Colon (tissue), 2 donors: ENCODE measurements at regions not wholly inside any gene's neighbourhood (a gene's known extent, or its start where the extent isn't known, plus 50 kb on each side); places are given as distances from the start of the nearest gene placed in this dataset.

Experiments
- FAIRE-seq: peaks from 2 replicates; lab custom pipeline; 2012; peaks lifted over from hg19 to GRCh38; lab: Jason Lieb, UNC
- donor health status: control.
- donor health status: control.

DNA sequence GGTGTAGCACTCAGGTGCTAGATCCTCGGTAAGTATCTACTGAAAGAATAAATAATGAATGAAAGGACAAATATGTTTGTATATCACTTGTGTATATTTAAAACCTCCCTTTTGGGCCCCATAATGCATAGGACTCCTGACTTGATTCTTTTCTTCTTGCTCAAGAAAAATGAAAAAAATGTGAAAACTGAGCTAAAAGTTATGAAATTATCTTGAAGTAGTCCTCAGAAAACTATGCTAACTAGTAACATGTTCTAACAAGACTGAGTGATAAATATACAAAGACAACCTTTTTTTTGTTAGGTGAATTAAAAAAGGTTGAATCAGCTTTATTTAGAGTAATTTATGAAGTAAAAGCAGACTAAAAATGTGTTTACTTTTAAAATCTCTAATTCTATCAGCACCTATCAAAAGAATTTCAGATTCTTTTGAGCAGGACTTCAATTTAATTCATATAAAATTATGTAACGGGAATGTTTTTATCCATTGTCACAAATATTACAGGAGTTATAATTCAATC, 247.8 kb upstream of the JAG1 start:
- FAIRE-seq: no peak

DNA sequence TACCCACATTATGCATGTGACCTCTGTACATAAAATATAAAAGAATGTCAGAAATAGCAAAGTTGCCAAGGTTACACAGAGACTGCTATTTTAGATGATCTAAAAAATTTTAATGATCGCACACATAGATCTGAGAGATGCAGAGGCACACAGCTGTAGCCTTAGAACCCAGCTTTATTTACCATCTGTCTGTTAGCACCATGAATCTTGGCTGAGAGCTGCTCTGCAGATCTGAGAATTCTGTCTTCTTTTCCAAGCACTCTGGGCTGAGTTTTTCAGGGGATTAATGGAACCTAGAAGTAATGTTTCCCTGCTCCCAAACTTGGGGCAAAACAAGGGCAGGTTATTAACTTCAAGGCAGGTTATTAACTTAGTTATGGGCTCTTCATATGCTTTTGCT, 248.7 kb upstream of the JAG1 start:
- no peak for FAIRE-seq

DNA sequence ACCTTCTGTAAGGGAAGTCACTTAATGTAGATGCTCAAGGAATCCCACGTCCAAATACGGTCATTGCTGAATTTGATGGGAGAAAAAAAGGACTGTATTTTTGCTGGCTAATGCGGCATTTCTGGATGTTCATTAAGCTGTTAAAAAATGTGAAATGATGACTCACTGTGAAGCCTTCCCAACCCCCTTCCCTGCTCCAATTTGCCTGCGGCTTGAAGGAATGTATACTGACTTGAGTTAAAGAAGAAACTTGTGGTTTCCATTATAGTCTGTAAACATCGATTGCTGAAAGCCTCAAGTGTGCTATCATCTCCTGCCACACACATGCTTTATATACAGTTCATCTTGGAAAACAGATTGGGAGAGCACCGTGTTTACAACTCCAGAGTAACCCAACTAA, 249.1 kb upstream of the JAG1 start:
- FAIRE-seq: no peak

DNA sequence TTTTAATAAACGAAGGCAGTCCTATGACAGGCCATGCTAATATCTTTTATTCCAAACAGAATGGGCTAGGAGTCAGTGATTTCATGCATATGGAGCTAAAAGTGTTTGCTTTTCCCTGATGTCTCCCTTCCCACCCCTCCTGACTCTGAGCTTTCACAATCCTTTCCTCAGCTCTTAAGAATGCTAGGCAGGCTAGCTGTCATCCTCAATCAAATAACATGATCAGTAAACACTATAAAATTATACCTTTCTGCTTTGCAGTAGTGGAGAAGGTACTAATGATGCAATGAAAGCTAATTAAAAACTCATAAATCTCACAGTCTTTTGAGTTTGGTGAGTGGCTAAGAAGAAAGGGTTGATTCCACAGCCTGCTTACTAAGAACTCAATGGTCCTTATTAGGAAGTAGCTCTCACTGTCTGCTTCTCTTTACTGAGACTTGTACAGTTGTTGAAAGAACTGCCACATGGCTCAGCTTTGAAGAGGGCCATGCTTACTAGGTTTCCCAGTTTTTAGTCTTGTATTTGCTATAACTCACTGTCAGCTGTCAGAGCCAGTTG, 250.9 kb upstream of the JAG1 start:
- no peak for FAIRE-seq

DNA sequence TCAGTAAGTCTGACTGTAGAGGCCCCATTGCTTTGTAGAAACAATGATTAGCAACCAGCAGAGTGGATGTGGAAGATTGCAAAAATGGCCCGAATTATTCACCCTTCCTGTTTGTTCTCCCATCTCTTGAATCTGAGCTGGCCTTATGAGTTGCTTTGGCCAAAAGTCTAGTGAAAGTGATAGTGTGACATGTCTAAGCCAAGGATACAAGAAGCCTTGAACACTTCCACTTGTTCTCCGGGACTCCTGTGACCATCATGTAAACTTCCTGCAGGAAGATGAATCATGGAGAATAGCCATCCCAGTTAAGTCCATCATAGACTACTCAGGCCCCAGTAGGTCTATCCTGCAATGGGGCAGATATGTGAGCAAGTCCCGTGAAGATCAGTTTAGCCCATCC, 252.0 kb upstream of the JAG1 start:
- FAIRE-seq: no peak

DNA sequence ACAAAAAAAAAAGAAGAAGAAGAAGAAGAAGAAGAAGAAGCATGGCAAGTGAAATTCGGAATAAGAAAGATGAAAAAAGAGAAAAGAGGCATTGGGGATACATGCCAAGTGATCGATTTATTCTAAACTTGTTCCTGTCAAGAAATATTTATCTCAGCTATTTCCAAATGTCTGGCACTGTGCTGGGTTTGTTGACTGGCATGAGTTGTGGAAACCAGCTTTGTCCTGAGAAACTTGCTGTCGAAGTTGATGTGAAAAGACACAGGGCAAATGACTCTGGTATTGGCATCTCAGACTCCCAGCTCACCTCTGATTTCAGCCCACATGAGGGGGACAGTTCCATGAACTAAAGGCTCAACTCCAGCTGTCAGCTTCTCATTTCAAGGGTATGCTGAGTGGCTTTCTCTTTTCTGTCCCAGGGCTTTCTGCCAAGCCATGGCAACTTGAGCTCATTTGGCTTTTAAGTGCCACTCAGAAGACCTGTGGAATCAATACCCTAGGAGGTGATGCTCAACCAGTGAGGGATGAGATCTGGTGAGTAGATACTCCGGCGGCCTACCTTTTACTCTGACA, 253.3 kb upstream of the JAG1 start:
- no peak for FAIRE-seq

DNA sequence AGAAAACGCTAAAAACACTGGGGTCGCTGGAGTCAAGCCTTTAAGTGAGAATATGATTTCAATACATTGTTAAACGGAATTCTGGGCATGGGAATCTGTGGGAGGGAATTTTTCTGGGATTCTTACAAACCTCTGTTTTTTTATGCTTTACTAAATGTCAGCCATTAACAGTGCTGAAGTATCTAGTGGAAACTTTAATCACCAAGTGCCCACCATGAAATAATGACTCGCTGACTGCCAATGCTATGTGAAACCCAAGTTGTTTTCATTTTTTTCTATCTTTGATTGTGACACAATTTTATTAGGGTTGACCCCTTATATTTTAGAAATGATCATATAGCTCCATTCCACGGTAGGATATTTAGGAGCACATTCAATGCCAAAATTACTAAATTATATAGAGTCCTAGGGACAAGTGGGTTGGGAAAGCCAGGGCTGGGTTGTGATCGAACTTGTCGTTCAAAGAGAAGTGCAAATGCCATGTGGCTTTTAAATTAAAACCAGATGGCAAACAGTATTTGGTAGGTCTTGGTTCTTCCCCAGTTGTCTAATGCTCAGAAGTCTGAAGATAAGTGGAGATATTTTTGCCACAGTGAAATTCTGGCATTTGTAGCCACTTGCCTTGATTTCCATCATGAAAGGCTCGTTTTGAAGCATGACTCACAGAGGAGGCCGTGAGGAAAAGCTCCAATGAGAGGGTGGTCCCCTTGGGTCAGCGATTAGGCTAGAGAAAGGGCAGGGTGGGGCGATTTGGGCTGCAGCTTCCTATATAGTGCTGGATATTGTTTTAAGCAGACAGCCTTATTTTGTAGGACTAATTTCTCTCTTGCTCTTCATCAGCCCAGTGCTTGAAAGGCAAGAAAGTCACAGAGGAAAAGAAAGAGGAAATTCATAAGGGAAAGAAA, 254.4 kb upstream of the JAG1 start:
- FAIRE-seq: no peak

DNA sequence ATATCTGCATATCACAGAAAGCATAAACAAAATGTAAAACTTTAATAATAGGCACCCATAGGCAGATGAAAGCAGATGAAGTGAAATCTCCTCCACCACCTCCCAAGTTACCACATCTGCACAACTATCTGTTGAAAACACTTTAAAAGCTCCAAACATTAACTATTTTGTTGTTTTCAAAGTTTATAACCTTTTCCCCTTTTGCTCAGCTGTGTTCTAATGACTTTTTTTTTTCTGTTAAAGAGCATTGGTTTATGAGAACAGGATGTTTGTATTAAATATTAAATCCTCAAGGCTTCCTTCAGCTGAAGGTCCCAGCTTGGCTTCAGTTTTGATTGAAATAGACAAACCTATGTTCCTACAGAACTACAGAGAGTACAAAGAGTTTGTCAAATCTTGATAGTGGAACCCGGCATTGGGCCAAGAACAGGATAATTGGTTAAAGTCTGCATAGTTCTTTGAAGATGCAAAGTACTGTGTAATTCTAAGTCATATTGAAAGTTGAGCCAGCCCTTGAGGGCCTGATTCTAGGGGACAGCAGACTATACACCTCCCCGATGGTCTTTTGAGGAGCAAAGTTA, 255.1 kb upstream of the JAG1 start:
- FAIRE-seq: no peak

DNA sequence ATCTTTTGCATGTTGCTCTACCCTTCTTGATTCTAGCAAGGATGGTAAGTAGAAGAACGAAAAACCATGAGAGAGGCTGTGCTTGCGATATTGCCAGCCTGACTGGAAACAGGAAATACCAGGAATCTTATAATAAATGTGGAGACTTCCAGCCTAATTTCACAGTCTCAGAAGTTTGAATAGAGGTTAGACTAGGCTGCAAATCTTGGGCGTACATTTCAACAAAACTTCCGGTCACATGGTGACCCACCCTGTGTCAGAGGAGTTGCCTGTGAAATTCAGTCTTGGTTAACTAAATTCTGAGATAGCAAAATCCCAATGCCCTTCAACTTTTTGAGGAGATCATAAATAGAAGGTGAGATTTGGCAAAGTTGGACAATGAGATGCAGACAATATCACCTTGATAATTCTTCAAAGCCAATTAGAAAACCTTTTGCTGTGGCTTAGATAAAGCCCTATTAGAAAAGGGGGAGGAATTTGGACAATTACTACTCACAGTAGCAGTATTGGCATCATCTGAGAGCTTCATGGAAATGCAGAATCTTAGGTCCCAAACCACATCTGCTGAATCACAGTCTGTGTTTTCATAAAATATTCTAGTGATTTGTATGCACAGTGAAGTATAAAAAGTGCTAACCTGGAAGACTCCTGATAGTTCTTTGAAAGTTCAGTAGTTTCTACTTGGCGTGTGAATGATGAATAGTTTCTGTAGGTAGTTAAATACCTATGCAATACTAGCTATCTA, 262.0 kb upstream of the JAG1 start:
- FAIRE-seq: no peak

DNA sequence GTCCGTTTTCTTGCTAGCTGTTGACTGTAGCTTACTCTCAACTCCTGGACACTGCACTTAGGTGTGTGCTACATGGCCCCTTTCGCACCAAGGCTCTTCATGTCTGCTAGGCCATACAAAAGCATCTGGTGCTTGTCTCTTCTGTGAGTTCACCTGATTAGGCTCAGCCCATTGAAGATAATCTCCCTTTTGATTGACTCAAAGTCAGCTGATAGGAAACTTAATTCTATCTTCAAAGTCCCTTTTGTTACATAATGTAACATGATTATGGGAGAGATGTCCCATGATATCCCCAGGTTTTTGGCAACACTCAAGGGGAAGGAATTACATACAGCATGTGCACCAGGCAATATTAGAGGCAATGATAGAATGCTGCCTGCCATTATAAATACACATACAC, 263.0 kb upstream of the JAG1 start:
- no peak for FAIRE-seq

DNA sequence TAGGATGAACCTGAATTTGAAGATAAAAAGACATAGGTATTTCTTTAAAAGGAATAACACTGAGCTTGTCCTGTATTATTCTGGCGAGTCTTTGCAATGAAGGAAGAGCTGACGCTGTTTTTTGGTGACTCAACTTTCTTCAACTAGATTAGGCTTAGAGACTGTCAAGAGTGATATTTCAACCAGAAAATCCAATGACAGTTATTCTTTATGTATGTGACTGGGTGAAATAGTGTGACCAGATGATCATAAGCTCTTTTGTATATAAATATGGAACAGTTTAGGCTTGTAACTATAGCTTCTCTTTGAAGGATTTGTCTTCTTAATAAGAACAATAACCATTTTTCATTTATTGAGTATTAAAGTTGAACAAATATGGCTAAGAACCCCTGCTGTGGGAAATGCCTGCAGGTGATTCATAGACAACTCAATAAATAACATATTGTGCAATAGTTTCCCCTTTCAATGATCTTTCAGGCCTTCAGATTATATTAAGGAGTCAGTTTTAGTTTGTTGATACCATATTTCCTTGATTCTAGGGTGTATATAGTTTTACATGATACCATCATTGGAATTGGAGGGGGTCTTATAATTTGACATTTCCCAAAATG, 265.6 kb upstream of the JAG1 start:
- FAIRE-seq: no peak

DNA sequence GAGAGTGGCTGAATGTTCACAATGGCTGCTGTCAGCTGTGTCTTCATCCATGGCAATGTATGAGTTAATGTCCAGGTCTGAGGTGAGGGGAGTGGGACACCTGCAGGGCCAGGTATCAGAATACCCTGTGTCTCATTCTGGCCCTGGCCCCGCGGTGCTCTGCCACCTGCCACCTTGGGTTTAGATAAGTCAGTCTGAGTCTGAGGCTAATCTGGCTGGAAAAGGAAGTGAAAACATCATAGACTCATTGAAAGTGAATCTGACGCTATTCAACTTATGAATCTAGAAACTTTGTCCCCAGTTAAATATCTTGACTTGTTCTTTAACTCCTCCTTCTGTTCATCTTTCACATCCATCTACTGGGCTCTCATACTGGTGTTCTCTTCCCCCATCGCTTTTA, 267.1 kb upstream of the JAG1 start:
- no peak for FAIRE-seq

DNA sequence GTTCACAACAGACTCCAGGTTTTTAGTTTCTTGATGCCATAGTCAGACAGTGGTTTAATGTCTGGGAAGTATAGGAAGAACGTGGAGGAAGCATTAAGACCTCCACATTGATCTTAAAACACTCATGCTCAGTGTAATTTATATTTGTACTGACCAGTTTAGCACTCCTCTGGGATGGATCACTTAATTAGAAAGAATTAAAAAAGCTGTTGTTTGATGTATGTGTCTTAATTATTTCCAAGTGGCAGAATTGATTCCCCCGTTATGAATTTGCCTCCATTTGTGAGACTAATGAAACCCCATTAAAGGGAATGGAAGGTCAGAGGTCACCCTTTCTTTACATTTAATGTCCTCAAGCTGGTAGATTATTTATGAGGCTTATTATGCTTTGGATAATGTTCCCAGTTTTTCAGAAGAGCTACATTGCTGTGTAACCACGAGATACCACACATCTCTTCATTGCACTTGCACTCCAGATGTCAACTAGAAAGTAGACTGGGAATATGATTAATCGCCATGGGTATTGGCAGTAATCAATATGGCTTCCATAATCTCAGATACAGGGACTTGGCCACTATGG, 270.0 kb upstream of the JAG1 start:
- no peak for FAIRE-seq

DNA sequence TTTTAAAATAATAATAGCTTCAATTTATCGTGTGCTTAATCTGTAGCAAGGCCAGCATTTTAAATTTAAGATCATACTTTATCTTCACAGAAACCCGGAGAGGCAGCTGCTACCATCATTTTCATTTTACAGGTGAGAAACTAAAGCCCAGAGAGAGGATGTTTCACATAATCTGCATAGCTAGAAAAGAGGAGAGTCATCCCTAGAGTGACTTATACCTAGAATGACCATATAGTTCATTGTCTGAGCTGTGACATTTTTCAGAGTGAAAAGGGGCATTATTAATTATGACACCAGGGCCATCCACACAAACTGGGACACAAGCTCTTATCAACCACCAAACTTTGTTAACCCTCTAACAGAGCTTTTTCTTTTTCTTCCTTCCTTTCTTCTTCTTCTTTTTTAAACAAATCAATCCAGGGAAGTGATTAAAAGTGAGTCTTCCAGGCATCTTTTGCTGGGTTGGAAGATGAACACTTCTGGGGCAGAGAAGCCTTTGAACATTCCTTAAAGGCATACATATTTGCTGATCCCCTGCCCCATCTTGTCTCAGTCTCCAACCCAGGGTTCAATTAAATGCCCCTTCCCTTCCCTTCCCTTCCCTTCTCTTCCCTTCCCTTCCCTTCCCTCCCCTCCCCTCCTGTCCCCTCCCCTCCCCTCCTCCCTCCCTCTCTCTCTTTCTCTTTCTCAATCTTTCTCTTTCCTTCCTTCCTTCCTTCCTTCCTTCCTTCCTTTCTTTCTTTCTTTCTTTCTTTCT, 272.5 kb upstream of the JAG1 start:
- FAIRE-seq: no peak

DNA sequence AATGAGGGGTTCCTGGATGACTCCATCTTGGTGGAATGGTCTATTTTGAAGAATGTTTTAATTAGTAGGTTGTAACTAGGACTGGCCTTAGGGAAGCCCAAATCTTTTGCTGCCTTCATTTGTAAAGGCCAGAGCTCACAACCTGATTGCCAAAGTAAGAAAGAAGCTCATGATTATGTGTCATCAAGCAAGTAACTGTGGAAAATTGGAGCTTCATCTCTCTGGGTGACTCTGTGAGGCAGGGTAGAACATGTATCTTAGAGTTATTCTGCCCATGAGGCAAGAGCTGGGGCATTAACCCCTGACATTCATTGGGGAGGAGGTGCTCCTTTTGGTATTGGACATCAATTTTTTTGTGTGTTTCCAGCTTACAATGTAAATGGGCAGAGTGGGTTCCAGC, 273.9 kb upstream of the JAG1 start:
- FAIRE-seq: no peak

DNA sequence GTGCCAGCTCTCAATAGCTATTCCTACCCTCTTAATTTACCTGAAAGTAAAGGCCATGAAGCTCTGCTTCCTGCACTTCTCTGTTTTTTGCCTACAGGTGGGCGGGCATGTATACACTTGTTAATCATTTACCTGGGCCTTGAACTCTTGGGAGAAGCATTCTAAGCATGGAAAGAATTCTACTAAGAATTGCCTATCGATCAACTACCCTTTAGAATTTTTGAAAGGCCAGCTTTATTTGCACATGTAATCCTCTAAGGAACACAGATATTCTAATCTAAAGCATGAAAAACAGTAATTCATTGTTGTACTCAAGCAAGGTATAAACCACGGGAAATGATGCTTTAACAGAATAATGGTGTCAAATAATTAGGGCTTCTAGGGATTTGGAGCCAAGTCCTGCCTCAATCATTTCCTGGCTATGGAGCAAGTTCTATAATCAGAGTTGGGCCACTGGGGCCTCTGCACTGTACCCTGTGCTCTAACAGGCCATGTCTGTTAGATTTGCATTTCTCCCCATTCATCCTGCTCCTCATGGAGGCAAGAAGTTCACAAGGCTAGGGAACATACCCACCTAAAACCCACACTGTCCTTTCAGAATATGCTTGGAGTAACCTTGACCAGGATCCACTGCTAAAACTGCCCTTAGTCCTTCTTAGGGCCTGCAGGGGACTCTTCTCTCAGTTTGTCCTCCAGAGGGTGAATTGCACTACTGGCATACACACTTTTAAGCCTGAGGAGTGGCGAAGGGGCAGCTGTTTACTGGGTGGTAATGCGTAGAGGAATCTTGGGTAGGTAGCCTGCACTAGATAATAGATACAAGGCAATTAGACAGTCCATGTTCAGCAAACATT, 276.4 kb upstream of the JAG1 start:
- no peak for FAIRE-seq

DNA sequence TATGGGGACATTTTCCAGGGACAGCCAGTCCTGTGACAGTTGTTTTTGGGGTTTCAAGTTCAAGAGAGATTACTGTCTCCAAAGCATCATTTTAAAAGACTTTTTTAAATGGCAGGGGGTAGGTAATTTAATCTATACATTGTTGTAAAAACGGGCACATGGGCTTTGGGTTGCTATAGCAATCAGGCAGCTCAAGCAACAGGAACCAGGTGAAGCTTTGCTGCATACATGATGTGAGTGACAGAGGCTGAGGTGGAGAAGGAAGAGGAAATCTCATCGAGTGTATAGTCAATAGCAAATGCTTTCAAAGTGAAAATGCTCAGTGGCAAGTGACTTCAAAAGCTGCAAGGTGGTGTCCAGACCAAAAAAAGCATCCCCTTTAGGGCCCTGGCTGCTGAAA, 277.4 kb upstream of the JAG1 start:
- FAIRE-seq: no peak

DNA sequence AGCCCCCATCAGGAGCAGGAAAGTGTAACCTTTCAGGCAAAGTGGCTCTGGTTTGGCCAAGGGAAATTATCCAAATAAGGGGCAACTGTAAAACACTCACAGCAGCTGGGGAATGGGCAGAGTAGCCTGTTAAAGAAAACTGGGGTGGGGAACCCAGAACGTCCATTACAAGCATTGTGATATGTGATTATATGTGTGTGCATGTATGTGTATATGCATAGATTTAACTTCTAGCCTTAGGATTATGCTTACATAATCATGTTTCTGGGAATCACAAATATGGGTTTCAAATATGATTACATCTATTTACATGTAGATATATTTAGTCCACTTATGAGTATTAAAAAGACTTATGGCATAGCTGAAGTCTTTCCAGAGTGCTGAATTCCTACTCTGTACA, 278.1 kb upstream of the JAG1 start:
- FAIRE-seq: no peak

DNA sequence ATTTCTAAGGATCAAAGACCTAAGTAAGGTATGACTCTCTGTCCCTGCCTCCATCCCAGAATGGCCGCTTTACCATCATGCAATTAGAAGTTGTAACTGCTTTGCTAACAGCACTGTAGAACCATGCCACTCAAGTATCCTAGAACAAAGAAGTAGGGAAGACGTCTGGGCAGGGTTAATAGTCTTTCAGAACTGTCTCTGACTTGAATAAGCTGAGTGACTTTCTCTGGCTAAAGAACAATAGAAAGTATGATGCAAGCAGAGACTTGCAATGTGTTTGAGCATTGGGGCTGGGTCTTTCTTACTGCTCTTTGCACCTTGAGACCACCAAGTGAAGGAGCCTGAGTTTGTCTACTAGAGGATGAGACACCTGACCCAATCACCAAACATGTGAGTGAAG, 279.6 kb upstream of the JAG1 start:
- FAIRE-seq: no peak
